K562 (cell line): ENCODE measurements at regions not wholly inside any gene's neighbourhood (a gene's known extent, or its start where the extent isn't known, plus 50 kb on each side); places are given as distances from the start of the nearest gene placed in this dataset.

Experiments
- ERF ChIP-seq: fragments of 450-650 bp; formaldehyde crosslinking; IDR thresholded peaks from 2 replicates; pipeline ENCODE4 v1.4.0; 2020; ENCODE audit warnings: mild to moderate bottlenecking, mixed read lengths
- GABPB1 ChIP-seq: sonication (generic); formaldehyde crosslinking; IDR thresholded peaks from 2 replicates; pipeline ENCODE4 v1.8.0; 2022; ENCODE audit warnings: mild to moderate bottlenecking, missing genetic modification reagents
- HOXB6 ChIP-seq: fragments of 250-450 bp; sonication (Bioruptor Pico); IDR thresholded peaks from 2 replicates; pipeline ENCODE4 v1.5.1; 2022; ENCODE audit warnings: mild to moderate bottlenecking, borderline replicate concordance
- KDM1A ChIP-seq, 2 experiments: fragments of 450-650 bp; IDR thresholded peaks; 2 replicates each; pipeline ENCODE4 v1.6.1; 2016; ENCODE audit warnings: mild to moderate bottlenecking in 2 of 2
- MYC ChIP-seq, 2 experiments: fragments of 250-450 bp in 1 of 2; sonication (Bioruptor Pico) in 1 of 2; IDR thresholded peaks; 2 replicates each; pipeline versions ENCODE4 v1.5.1 to v1.6.1; 2012 to 2021; ENCODE audit warnings: low read depth in 2 of 2, borderline replicate concordance in 1 of 2, improper control_type of control experiment in 1 of 2, low read length in 1 of 2, mild to moderate bottlenecking in 1 of 2, moderate library complexity in 1 of 2
- RB1 ChIP-seq: fragments of 450-650 bp; IDR thresholded peaks from 2 replicates; pipeline ENCODE4 v1.6.1; 2017; ENCODE audit warnings: low read depth, mild to moderate bottlenecking
- TAF1 ChIP-seq: IDR thresholded peaks from 2 replicates; pipeline ENCODE4 v1.6.1; 2011; ENCODE audit warnings: mild to moderate bottlenecking, low read length, moderate library complexity; ENCODE audit not compliant: insufficient read depth, control insufficient read depth, severe bottlenecking; ENCODE audit errors: extremely low read depth
- TF ChIP-seq, protein P1 (sequence below): sonication (generic); formaldehyde crosslinking; IDR thresholded peaks from 2 replicates; pipeline ENCODE4 v1.9.0; 2022; ENCODE audit warnings: mild to moderate bottlenecking, missing genetic modification reagents
- TF ChIP-seq, protein P2 (sequence below), 3 experiments: IDR thresholded peaks in 2 of 3; conservative IDR thresholded peaks in 1 of 3; 2 replicates each; pipeline ENCODE4 v1.5.1; 2011 to 2012; ENCODE audit warnings: low read length in 3 of 3, mild to moderate bottlenecking in 3 of 3, control low read depth in 2 of 3, improper control_type of control experiment in 1 of 3, inconsistent platforms in 1 of 3, low read depth in 1 of 3, mixed read lengths in 1 of 3, moderate library complexity in 1 of 3; ENCODE audit not compliant: insufficient read depth in 2 of 3
- TF ChIP-seq, protein P3 (sequence below), 2 experiments: fragments of 450-650 bp in 1 of 2; sonication (generic) in 1 of 2; formaldehyde crosslinking in 1 of 2; IDR thresholded peaks in 1 of 2; conservative IDR thresholded peaks in 1 of 2; 2 replicates each; pipeline versions ENCODE4 v1.6.1 to v1.8.1; 2016 to 2023; ENCODE audit warnings: mild to moderate bottlenecking in 2 of 2, moderate library complexity in 2 of 2, inconsistent platforms in 1 of 2, missing genetic modification reagents in 1 of 2
- TF ChIP-seq, protein P4 (sequence below): fragments of 450-650 bp; IDR thresholded peaks from 2 replicates; pipeline ENCODE4 v1.6.1; 2017; ENCODE audit warnings: antibody characterized with exemption, mild to moderate bottlenecking

DNA sequence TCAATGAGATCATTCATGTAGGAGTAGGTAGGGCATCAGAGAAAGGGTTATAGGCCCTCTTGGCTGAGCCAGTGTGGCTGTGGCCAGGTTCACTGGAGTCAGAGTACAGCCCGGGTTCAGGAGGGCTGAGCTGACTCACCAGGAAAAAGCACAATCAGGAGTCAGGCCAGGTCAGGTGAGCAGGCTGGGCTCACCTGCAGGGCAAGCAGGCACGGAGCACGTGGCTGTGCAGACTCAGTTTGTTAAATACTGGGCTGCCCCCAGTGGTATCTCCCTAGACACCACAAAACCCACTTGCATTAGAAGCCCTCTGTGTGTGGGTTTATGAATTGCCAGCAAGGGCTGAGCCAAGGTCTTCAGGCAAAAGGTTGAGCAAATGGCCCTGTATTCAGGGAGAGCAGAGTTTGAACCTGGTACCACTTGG, 122.1 kb upstream of the SERBP1 start:
- TF ChIP-seq ERF (CRISPR knock-in tag): no peak
- TF ChIP-seq, protein P1, sequence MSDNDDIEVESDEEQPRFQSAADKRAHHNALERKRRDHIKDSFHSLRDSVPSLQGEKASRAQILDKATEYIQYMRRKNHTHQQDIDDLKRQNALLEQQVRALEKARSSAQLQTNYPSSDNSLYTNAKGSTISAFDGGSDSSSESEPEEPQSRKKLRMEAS (CRISPR knock-in tag): no peak
- no peak for TF ChIP-seq HOXB6 (CRISPR knock-in tag)
- TF ChIP-seq, protein P2, sequence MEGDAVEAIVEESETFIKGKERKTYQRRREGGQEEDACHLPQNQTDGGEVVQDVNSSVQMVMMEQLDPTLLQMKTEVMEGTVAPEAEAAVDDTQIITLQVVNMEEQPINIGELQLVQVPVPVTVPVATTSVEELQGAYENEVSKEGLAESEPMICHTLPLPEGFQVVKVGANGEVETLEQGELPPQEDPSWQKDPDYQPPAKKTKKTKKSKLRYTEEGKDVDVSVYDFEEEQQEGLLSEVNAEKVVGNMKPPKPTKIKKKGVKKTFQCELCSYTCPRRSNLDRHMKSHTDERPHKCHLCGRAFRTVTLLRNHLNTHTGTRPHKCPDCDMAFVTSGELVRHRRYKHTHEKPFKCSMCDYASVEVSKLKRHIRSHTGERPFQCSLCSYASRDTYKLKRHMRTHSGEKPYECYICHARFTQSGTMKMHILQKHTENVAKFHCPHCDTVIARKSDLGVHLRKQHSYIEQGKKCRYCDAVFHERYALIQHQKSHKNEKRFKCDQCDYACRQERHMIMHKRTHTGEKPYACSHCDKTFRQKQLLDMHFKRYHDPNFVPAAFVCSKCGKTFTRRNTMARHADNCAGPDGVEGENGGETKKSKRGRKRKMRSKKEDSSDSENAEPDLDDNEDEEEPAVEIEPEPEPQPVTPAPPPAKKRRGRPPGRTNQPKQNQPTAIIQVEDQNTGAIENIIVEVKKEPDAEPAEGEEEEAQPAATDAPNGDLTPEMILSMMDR (IDR thresholded peaks at IDR 0.05 in 2 of 3, conservative IDR thresholded peaks at IDR 0.05 in 1 of 3; ENCODE audit: insufficient read depth in 2 of 3, low read depth in 1 of 3, low read length in 3 of 3): peak; percentile 14 to 87 (median 36); a peak in 4 of 6 replicates
- TF ChIP-seq, protein P3, sequence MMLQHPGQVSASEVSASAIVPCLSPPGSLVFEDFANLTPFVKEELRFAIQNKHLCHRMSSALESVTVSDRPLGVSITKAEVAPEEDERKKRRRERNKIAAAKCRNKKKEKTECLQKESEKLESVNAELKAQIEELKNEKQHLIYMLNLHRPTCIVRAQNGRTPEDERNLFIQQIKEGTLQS (IDR thresholded peaks at IDR 0.05): no peak
- TF ChIP-seq, protein P3 (CRISPR knock-in tag; conservative IDR thresholded peaks at IDR 0.05): no peak
- TF ChIP-seq KDM1A (IDR thresholded peaks at IDR 0.05): no peak
- no peak for TF ChIP-seq TAF1
- TF ChIP-seq RB1: no peak
- TF ChIP-seq, protein P4, sequence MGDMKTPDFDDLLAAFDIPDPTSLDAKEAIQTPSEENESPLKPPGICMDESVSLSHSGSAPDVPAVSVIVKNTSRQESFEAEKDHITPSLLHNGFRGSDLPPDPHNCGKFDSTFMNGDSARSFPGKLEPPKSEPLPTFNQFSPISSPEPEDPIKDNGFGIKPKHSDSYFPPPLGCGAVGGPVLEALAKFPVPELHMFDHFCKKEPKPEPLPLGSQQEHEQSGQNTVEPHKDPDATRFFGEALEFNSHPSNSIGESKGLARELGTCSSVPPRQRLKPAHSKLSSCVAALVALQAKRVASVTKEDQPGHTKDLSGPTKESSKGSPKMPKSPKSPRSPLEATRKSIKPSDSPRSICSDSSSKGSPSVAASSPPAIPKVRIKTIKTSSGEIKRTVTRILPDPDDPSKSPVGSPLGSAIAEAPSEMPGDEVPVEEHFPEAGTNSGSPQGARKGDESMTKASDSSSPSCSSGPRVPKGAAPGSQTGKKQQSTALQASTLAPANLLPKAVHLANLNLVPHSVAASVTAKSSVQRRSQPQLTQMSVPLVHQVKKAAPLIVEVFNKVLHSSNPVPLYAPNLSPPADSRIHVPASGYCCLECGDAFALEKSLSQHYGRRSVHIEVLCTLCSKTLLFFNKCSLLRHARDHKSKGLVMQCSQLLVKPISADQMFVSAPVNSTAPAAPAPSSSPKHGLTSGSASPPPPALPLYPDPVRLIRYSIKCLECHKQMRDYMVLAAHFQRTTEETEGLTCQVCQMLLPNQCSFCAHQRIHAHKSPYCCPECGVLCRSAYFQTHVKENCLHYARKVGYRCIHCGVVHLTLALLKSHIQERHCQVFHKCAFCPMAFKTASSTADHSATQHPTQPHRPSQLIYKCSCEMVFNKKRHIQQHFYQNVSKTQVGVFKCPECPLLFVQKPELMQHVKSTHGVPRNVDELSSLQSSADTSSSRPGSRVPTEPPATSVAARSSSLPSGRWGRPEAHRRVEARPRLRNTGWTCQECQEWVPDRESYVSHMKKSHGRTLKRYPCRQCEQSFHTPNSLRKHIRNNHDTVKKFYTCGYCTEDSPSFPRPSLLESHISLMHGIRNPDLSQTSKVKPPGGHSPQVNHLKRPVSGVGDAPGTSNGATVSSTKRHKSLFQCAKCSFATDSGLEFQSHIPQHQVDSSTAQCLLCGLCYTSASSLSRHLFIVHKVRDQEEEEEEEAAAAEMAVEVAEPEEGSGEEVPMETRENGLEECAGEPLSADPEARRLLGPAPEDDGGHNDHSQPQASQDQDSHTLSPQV: no peak
- no peak for TF ChIP-seq GABPB1 (CRISPR knock-in tag)
- TF ChIP-seq MYC (IDR thresholded peaks at IDR 0.05; ENCODE audit: low read depth, low read length): no peak
- no peak for TF ChIP-seq MYC (CRISPR knock-in tag; IDR thresholded peaks at IDR 0.05; ENCODE audit: borderline replicate concordance, low read depth)
